Fibroblast of pulmonary artery (primary cell): ENCODE measurements at regions not wholly inside any gene's neighbourhood (a gene's known extent, or its start where the extent isn't known, plus 50 kb on each side); places are given as distances from the start of the nearest gene placed in this dataset.

Experiments used
- DNase-seq: peaks from one replicate; pipeline ENCODE4 v3.0.0-alpha.2; 2010; ENCODE audit warnings: low read depth
- H3K4me3 ChIP-seq: replicated peaks from 2 replicates; pipeline ENCODE4 v1.5.1; 2011; ENCODE audit warnings: low read depth, mild to moderate bottlenecking, control low read depth, low read length, moderate library complexity
- TF ChIP-seq, protein P1 (sequence below): IDR thresholded peaks from 2 replicates; pipeline ENCODE4 v1.5.1; 2011; ENCODE audit warnings: mild to moderate bottlenecking, control low read depth, low read length, inconsistent platforms; ENCODE audit errors: missing control alignments

DNA sequence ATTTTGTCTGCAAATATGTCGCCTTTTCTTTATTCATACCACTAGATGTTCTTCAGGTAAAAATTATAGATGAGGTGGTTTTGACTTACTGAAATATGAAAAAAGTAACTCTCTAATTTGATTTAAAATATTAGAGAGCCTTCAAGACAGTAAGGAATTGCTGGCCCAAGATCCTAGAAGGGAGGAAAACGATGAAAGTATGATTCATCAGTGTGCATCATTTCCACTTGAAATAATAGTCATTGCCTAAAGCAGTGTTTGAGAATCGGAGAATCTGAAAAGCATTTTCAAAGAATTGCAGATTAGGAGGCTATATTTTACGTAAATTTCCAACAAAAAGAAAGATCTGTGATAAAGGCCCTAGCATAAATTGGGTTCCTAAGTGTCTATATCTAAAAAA lies 1707.9 kb upstream of the PRR20A start:
- no peak overlapping the region for H3K4me3 ChIP-seq
- no peak for DNase-seq
- TF ChIP-seq, protein P1, sequence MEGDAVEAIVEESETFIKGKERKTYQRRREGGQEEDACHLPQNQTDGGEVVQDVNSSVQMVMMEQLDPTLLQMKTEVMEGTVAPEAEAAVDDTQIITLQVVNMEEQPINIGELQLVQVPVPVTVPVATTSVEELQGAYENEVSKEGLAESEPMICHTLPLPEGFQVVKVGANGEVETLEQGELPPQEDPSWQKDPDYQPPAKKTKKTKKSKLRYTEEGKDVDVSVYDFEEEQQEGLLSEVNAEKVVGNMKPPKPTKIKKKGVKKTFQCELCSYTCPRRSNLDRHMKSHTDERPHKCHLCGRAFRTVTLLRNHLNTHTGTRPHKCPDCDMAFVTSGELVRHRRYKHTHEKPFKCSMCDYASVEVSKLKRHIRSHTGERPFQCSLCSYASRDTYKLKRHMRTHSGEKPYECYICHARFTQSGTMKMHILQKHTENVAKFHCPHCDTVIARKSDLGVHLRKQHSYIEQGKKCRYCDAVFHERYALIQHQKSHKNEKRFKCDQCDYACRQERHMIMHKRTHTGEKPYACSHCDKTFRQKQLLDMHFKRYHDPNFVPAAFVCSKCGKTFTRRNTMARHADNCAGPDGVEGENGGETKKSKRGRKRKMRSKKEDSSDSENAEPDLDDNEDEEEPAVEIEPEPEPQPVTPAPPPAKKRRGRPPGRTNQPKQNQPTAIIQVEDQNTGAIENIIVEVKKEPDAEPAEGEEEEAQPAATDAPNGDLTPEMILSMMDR: no peak

DNA sequence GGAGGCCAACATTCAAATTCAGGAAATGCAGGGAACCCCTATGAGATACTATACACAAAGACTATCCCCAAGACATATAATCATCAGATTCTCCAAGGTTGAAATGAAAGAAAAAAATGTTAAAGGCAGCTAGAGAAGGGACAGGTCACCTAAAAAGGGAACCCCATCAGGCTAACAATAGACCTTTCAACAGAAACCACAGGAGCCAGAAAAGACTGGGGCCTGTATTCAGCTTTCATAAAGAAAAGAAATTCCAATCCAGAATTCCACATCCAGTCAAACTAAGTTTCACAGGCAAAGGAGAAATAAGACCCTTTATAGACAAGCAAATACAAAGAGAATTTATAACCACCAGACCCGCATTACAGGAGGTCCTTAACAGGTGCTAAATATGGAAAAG lies 1703.6 kb upstream of the PRR20A start:
- DNase-seq: no peak
- TF ChIP-seq, protein P1: no peak
- H3K4me3 ChIP-seq: no peak overlapping the region

DNA sequence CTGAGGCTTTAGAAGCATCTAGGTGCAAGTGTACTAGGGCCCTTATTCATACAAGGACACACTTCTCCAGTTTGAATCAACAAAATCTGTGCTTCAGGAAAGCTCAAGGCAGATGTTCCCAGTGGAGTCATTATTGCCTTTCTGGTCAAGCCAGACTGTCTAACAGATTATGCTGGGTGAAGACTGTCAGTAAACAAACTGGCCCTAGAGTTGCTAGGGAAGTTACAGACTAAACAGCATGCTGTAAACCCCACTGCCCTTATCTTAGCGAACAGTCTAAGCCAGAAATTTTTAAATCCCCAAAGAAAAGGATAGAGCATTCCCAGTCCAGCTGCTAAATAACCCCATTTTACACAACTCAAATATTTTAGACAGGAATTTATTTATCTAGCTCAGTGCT lies 1701.3 kb upstream of the PRR20A start:
- DNase-seq: no peak
- H3K4me3 ChIP-seq: no peak overlapping the region
- TF ChIP-seq, protein P1: no peak

DNA sequence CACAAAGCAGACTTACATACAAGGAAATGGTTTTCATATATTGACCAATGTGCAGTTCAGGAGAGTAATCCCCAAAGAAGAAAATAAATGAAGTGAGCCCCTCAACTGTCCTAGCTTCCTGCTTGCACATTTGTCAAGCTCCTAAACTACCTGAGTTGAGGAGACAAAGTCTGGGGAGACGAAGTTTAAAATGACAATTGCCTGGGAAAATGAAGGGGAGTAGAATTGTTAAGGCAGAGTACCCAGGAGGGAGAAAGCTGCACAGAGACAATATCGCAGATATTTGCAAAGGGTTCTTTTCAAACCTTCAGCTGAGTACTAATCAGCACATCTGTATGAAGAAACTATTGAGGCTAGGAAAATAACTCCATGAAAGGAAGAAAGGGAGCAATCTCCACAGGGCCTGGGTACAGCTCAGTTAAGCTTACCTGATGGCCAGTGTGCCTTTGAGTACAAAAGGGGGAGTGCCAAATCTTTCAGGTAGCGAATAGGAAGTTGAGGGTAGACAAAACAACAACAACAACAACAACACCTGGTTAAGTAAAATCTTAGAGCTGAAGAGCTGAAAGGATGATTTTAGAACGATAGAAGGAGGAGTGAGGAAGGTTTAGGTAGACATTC lies 1700.1 kb upstream of the PRR20A start:
- DNase-seq: no peak
- no peak overlapping the region for H3K4me3 ChIP-seq
- TF ChIP-seq, protein P1: no peak

DNA sequence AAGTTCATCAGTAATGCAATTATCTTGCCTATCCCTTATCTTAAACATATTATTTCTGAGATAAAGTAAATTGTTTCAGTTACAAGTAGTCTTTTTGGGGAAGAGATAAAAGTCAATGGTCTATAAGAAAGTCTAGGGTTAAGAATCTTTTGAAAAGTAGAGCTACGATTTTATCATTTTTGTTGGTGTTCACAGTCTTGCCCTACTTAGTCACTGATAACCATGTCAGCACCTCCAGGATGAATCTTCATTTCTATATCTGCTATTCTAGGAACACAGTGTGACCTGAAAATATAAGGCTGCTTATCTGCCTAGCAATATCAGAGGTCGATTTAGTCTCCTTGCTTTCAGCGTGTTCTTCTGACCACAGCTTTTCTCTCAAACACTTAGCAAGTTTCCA lies 1676.5 kb upstream of the PRR20A start:
- no peak overlapping the region for H3K4me3 ChIP-seq
- TF ChIP-seq, protein P1: no peak
- no peak for DNase-seq

DNA sequence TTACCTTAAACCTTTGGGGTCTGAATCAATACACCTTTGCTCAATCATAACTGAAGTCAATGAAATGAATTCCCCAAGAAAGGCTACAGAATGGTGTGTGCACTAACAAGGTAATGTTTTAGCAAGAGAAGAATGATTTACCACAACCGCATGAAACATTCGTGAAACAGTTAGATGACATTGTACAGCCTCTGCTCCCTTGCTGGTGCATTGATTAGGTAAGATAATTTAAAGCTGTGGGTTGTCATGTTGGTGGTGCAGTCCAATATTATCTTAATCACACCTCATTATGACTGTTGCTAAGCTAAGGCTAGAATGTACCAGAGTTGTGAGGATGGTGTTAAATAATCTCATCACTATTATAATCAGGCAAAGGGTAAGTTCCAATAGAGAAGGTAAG lies 1673.2 kb upstream of the PRR20A start:
- H3K4me3 ChIP-seq: no peak overlapping the region
- TF ChIP-seq, protein P1: no peak
- DNase-seq: no peak

DNA sequence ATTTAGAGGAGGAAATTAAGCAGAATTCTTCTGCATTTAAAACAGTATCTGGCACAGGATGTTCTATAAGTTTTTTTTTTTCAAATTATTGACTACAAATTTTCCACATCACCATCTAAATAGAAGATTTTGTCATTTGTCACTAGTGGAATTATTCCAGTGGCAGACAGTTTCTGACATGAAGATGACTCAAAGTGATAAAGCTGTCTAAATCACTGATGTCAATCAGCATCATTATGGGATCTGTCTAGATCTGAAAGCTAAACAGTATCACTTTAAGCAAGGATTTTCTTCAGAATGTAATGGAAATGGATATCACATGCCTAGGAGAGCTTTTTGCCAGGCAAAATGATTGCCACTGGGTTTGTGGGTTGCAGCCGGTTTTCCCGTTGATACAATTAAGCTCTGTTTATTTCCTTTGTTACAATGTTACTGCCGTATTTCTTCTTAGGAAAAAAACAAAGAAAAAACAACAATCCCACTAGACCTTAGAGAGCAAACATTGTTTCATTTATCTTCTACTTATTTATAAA lies 1657.0 kb upstream of the PRR20A start:
- TF ChIP-seq, protein P1: no peak
- no peak overlapping the region for H3K4me3 ChIP-seq
- no peak for DNase-seq
